ENCODE measurements at regions not wholly inside any gene's neighbourhood (a gene's known extent, or its start where the extent isn't known, plus 50 kb on each side); places are given as distances from the start of the nearest gene placed in this dataset.
A peak's percentile ranks its signal among the peaks of the same experiment; 100 is the strongest.

DNA sequence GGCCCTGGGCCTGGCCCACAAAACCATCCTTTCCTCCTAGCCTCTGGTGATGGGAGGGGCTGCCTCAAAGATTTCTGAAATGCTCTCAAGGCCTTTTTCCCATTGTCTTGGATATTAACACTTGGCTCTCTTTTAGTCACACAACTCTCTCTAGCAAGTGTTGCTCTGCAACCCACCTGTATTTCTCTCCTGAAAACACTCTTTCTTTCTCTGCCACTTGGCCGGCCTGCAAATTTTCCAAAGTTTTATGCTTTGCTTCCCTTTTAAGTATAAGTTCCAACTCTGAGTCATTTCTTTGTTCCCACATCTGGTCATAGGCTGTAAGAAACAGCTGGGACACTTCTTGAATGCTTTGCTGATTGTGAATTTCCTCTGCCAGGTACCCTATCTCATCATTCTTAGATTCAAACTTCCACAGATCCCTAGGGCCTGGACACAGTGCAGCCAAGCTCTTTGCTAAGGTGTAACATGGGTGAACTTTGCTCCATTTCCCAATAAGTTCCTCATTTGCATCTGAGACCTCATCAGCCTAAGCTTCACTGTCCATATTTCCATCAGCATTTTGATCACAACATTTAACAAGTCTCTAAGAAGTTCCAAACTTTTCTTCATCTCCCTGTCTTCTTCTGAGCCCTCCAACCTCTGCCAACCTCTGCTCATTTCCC is 93.8 kb downstream of the TRIM29 start:
- H3K27me3 ChIP-seq (ENCODE audit: control insufficient read depth, insufficient read depth, low read length): no peaks in the 10 kb centered on the region
- H3K27ac ChIP-seq (ENCODE audit: low read depth, low read length): no peak overlapping the region
- TF ChIP-seq, protein P1, sequence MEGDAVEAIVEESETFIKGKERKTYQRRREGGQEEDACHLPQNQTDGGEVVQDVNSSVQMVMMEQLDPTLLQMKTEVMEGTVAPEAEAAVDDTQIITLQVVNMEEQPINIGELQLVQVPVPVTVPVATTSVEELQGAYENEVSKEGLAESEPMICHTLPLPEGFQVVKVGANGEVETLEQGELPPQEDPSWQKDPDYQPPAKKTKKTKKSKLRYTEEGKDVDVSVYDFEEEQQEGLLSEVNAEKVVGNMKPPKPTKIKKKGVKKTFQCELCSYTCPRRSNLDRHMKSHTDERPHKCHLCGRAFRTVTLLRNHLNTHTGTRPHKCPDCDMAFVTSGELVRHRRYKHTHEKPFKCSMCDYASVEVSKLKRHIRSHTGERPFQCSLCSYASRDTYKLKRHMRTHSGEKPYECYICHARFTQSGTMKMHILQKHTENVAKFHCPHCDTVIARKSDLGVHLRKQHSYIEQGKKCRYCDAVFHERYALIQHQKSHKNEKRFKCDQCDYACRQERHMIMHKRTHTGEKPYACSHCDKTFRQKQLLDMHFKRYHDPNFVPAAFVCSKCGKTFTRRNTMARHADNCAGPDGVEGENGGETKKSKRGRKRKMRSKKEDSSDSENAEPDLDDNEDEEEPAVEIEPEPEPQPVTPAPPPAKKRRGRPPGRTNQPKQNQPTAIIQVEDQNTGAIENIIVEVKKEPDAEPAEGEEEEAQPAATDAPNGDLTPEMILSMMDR (IDR thresholded peaks at IDR 0.05; ENCODE audit: low read depth, low read length): no peak
- ChIA-PET POLR2A (no interaction called here), CTCF (no interaction called here)
- H3K4me3 ChIP-seq (ENCODE audit: low read depth, low read length): no peak overlapping the region
- no peak for DNase-seq (ENCODE audit: low read depth, low spot score)
- peaks cover 4% of the 10 kb centered on the region for H3K9me3 ChIP-seq (ENCODE audit: control insufficient read depth, insufficient read depth, low read length)

DNA sequence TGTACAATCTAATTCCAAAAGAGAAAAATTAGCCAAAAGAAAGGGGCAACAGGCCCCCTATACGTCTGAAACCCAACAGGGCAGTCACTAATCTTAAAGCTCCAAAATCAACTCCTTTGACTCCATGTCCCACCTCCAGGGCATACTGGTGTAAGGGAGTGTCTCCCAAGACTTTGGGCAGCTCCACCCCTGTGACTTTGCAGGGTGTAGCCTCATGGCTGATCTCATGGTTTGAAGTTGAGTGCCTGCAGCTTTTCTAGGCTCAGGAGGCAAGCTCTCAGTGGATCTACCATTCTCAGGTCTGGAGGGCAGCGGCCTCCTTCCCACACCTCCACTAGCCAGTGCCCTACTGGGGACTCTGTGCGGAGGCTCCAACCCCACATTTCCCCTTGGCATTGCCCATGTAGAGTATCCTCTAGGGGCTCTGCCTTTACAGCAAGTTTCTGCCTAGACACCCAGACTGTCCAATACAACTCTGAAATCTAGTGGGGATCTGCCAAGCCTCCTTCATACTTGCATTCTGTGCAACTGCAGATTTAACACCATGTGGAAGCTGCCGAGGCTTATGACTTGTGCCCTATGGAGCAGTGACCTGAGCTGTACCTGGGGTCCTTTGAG is 94.5 kb downstream of the TRIM29 start:
- Histone ChIP-seq H3K27me3 (ENCODE audit: control insufficient read depth, insufficient read depth, low read length) (no peaks in the 10 kb centered on the region), H3K4me3 (ENCODE audit: low read depth, low read length) (no peak overlapping the region), H3K27ac (ENCODE audit: low read depth, low read length) (no peak overlapping the region), H3K9me3 (ENCODE audit: control insufficient read depth, insufficient read depth, low read length) (peaks cover 4% of the 10 kb centered on the region)
- TF ChIP-seq, protein P1 (IDR thresholded peaks at IDR 0.05; ENCODE audit: low read depth, low read length): no peak
- CTCF ChIA-PET: no interaction called here
- POLR2A ChIA-PET: no interaction called here
- DNase-seq (ENCODE audit: low read depth, low spot score): no peak

DNA sequence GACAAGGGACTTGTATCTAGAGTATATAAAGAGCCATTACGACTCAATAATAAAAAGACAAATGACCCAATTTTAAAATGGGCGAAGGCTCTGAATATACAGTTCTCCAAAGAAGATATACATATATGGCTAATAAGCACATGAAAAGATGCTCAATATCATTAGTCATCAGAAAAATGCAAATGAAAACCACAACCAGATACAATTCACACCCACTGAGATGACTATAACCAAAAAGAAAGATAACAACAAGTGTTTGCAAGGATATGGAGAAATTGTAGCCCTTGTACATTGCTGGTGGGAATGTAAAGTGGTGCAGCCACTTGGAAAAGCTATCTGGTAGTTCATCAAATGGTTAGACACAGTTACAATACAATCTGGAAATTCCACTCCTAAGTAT is 96.3 kb downstream of the TRIM29 start:
- Histone ChIP-seq H3K27ac (ENCODE audit: low read depth, low read length) (no peak overlapping the region), H3K9me3 (ENCODE audit: control insufficient read depth, insufficient read depth, low read length) (no peaks in the 10 kb centered on the region), H3K4me3 (ENCODE audit: low read depth, low read length) (no peak overlapping the region), H3K27me3 (ENCODE audit: control insufficient read depth, insufficient read depth, low read length) (peaks cover 2% of the 10 kb centered on the region)
- POLR2A ChIA-PET: no interaction called here
- CTCF ChIA-PET: no interaction called here
- no peak for DNase-seq (ENCODE audit: low read depth, low spot score)
- TF ChIP-seq, protein P1 (IDR thresholded peaks at IDR 0.05; ENCODE audit: low read depth, low read length): no peak

DNA sequence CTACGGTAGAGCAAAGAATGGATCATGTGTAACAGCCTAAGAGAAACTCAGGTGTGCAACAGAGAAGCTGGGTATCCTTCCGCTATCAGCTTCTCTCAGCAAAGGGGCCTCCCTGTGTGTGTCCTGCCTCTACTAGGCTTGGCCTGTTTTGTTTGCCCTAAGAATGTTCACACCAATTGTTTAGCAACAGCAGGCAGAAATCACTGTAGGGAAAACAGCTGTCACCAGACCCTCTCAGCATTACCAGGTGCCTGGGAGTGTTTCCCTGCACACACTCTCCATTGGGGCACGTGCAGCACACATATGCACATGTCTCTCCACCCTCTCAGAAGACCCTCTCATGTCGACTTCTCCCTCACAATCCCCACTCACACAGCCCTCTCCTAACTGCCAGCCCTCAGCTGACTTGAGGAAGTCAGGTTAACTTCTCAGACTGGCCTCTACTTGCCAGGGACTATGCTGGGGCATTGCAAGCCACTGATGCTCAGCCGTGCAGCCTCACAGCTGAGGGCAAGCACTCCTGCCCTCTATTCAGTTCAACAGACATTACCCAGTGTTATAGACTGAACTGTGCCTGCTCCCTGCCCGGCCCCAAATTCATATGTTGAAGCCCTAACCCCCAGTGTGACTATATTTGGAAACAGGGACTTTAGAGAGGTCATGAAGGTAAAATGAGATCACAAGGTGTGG is 97.6 kb downstream of the TRIM29 start:
- H3K27me3 ChIP-seq (ENCODE audit: control insufficient read depth, insufficient read depth, low read length): peaks cover 8% of the 10 kb centered on the region
- ChIA-PET CTCF (no interaction called here), POLR2A (no interaction called here)

More for the DNA sequence above, 97.6 kb downstream of the TRIM29 start:
- DNase-seq (ENCODE audit: low read depth, low spot score): no peak
- TF ChIP-seq, protein P1 (IDR thresholded peaks at IDR 0.05; ENCODE audit: low read depth, low read length): no peak
- Histone ChIP-seq H3K4me3 (ENCODE audit: low read depth, low read length) (no peak overlapping the region), H3K27ac (ENCODE audit: low read depth, low read length) (peak overlapping the region; percentile 11), H3K9me3 (ENCODE audit: control insufficient read depth, insufficient read depth, low read length) (no peaks in the 10 kb centered on the region)
